GM18519 (cell line): ENCODE measurements at regions not wholly inside any gene's neighbourhood (a gene's known extent, or its start where the extent isn't known, plus 50 kb on each side); places are given as distances from the start of the nearest gene placed in this dataset.

ENCODE experiments used
- ATAC-seq: cut with Tn5 transposase; IDR thresholded peaks from one replicate; pipeline ENCODE4 v1.9.1; 2021; ENCODE audit warnings: mild to moderate bottlenecking, moderate library complexity; ENCODE audit not compliant: unreplicated experiment, low FRiP score

- no peak for ATAC-seq
These were observed 403.7 kb upstream of the ZNF608 start for GRCh38 chr5:125150041-125150669.

- ATAC-seq = no peak
These were observed 404.9 kb upstream of the ZNF608 start for GRCh38 chr5:125151150-125151900.

GRCh38 chr5:125152044-125152443 lies 405.6 kb upstream of the ZNF608 start:
- ATAC-seq = peak; percentile 62

GRCh38 chr5:125152461-125153189 lies 406.2 kb upstream of the ZNF608 start:
- no peak for ATAC-seq

- ATAC-seq = no peak
These were observed 406.8 kb upstream of the ZNF608 start for GRCh38 chr5:125153231-125153630.

- ATAC-seq = no peak
These were observed 408.1 kb upstream of the ZNF608 start for GRCh38 chr5:125154301-125155110.

- no peak for ATAC-seq
These were observed 414.5 kb upstream of the ZNF608 start for GRCh38 chr5:125160787-125161502.

GRCh38 chr5:125162714-125163113 lies 416.3 kb upstream of the ZNF608 start:
- no peak for ATAC-seq

- ATAC-seq = no peak
These were observed 423.0 kb upstream of the ZNF608 start for GRCh38 chr5:125169396-125169795.

GRCh38 chr5:125171641-125172040 lies 425.2 kb upstream of the ZNF608 start:
- no peak for ATAC-seq

GRCh38 chr5:125175348-125176004 lies 429.0 kb upstream of the ZNF608 start:
- ATAC-seq = no peak

- no peak for ATAC-seq
These were observed 429.6 kb upstream of the ZNF608 start for GRCh38 chr5:125176005-125176390.

- ATAC-seq = no peak
These were observed 430.9 kb upstream of the ZNF608 start for GRCh38 chr5:125177340-125177739.

GRCh38 chr5:125179612-125180011 lies 433.2 kb upstream of the ZNF608 start:
- ATAC-seq = no peak

GRCh38 chr5:125180231-125180829 lies 433.9 kb upstream of the ZNF608 start:
- no peak for ATAC-seq

GRCh38 chr5:125181159-125181558 lies 434.7 kb upstream of the ZNF608 start:
- no peak for ATAC-seq

GRCh38 chr5:125181955-125182354 lies 435.5 kb upstream of the ZNF608 start:
- no peak for ATAC-seq

- no peak for ATAC-seq
These were observed 439.3 kb upstream of the ZNF608 start for GRCh38 chr5:125185740-125186139.

GRCh38 chr5:125186911-125187375 lies 440.5 kb upstream of the ZNF608 start:
- ATAC-seq = no peak
